Kidney (tissue), 13 donors: ENCODE measurements at regions not wholly inside any gene's neighbourhood (a gene's known extent, or its start where the extent isn't known, plus 50 kb on each side); places are given as distances from the start of the nearest gene placed in this dataset.
A peak's percentile ranks its signal among the peaks of the same experiment; 100 is the strongest.
"Not testable (repeated sequence)": the region's sequence is repeated elsewhere in the genome, so short reads cannot be mapped to it uniquely, and the experiment has no call there.

Experiments
- DNase-seq, 5 donors: peaks; one replicate each; pipeline ENCODE4 v3.0.0-alpha.2; 2013 to 2020
- FAIRE-seq: peaks from 2 replicates; lab custom pipeline; 2012; peaks lifted over from hg19 to GRCh38; lab: Jason Lieb, UNC
- H3K27ac ChIP-seq, 2 donors: one replicate each; pipeline ENCODE4 v1.7.0; 2013; ENCODE audit warnings: low read depth in 2 of 2, low read length in 2 of 2, inconsistent platforms in 1 of 2
- H3K27me3 ChIP-seq: one replicate; pipeline ENCODE4 v1.7.1; 2013; ENCODE audit warnings: low read length, inconsistent platforms; ENCODE audit not compliant: control insufficient read depth, insufficient read depth
- H3K36me3 ChIP-seq, 3 donors: one replicate each; pipeline versions ENCODE4 v1.7.0 to v1.7.1; 2013; ENCODE audit warnings: low read length in 3 of 3, control low read depth in 1 of 3, inconsistent platforms in 1 of 3; ENCODE audit not compliant: insufficient read depth in 3 of 3, control insufficient read depth in 2 of 3
- H3K4me1 ChIP-seq, 3 donors: one replicate each; pipeline versions ENCODE4 v1.7.0 to v1.7.1; 2013; ENCODE audit warnings: low read length in 3 of 3, inconsistent platforms in 1 of 3, low read depth in 1 of 3; ENCODE audit not compliant: control insufficient read depth in 2 of 3, insufficient read depth in 2 of 3
- H3K4me3 ChIP-seq, 3 donors: one replicate each; pipeline versions ENCODE4 v1.7.0 to v1.8.1; 2013; ENCODE audit warnings: low read length in 3 of 3, control low read depth in 1 of 3, inconsistent platforms in 1 of 3
- H3K9ac ChIP-seq, 3 donors: one replicate each; pipeline versions ENCODE4 v1.7.0 to v1.7.1; 2013; ENCODE audit warnings: low read length in 3 of 3, control low read depth in 1 of 3, inconsistent platforms in 1 of 3
- H3K9me3 ChIP-seq, 3 donors: one replicate each; pipeline versions ENCODE4 v1.7.0 to v1.7.1; 2013; ENCODE audit warnings: low read length in 3 of 3, control low read depth in 1 of 3, inconsistent platforms in 1 of 3; ENCODE audit not compliant: control insufficient read depth in 2 of 3, insufficient read depth in 1 of 3
- intact Hi-C: fragments of 100-400 bp; cut with DNase I; formaldehyde crosslinking; loops from one replicate; pipeline ENCODE4 v1.11.1; 2022
- TF ChIP-seq, protein P1 (sequence below): IDR thresholded peaks from 3 replicates; pipeline ENCODE4 v1.5.1; 2012; ENCODE audit warnings: mild to moderate bottlenecking, moderate library complexity, borderline replicate concordance; ENCODE audit not compliant: insufficient read depth; ENCODE audit errors: extremely low read depth
- donor health status: control.
- donor health status: control.
- donor health status: control.
- donor health status: control.
- donor health status: control.
- donor health status: DM: yes; HTN: yes; CAD: no.
- donor health status: Normal renal cell carcinoma (clear cell type).

DNA sequence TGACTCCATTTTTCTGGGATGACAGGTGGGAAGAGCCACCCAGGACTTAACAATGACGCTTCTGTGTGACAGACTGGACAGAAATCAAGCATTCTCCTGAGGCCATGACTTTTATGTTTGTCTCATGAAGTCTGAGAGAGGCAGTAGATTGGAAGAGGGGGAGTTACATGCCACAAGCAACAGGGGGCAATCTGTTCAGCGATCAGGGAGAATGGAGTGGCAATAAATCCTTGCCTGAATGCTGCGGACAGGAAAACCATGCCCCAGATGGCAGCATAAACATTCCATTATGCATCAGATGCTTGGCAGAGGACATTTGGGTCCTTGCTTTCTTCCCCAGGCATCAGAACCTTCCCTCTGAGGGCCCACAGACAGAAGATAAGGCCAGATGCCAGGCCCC is 312.4 kb upstream of the DIPK2B start:
- Histone ChIP-seq H3K36me3 (no peaks in the 10 kb centered on the region), H3K27ac (no peak overlapping the region), H3K4me1 (no peaks in the 10 kb centered on the region), H3K4me3 (no peak overlapping the region), H3K9me3 (no peaks in the 10 kb centered on the region), H3K27me3 (no peaks in the 10 kb centered on the region), H3K9ac (no peak overlapping the region)
- FAIRE-seq (no peak), DNase-seq (peak in 1 of 5 donors; percentile 2)
- TF ChIP-seq, protein P1, sequence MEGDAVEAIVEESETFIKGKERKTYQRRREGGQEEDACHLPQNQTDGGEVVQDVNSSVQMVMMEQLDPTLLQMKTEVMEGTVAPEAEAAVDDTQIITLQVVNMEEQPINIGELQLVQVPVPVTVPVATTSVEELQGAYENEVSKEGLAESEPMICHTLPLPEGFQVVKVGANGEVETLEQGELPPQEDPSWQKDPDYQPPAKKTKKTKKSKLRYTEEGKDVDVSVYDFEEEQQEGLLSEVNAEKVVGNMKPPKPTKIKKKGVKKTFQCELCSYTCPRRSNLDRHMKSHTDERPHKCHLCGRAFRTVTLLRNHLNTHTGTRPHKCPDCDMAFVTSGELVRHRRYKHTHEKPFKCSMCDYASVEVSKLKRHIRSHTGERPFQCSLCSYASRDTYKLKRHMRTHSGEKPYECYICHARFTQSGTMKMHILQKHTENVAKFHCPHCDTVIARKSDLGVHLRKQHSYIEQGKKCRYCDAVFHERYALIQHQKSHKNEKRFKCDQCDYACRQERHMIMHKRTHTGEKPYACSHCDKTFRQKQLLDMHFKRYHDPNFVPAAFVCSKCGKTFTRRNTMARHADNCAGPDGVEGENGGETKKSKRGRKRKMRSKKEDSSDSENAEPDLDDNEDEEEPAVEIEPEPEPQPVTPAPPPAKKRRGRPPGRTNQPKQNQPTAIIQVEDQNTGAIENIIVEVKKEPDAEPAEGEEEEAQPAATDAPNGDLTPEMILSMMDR = no peak
- intact Hi-C loops = no loop called here

DNA sequence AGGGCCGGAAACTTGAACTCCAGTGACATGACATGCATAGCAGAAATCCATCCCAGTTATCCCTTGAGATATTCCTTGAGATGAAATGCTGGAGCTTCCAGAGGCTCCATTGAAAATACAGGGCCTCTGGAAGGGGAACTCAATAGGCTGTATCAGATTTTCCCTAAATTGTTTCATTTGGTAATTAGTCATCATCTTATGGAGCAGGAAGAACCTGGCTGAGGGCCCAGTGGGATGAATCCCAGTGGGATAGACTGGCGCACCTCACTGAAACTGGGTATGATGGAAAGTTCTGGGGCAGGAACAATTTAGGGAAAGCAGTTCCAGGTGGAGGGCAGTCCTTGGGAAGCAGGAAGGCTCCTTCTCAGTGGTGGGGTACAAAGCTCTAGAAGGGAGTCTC is 307.8 kb upstream of the DIPK2B start:
- Histone ChIP-seq H3K27me3 (no peaks in the 10 kb centered on the region), H3K36me3 (no peaks in the 10 kb centered on the region), H3K27ac (no peak overlapping the region), H3K9ac (no peak overlapping the region), H3K4me3 (no peak overlapping the region), H3K4me1 (no peaks in the 10 kb centered on the region), H3K9me3 (no peaks in the 10 kb centered on the region)
- no peak for DNase-seq
- TF ChIP-seq, protein P1 = no peak
- intact Hi-C loops = no loop called here
- FAIRE-seq = no peak

DNA sequence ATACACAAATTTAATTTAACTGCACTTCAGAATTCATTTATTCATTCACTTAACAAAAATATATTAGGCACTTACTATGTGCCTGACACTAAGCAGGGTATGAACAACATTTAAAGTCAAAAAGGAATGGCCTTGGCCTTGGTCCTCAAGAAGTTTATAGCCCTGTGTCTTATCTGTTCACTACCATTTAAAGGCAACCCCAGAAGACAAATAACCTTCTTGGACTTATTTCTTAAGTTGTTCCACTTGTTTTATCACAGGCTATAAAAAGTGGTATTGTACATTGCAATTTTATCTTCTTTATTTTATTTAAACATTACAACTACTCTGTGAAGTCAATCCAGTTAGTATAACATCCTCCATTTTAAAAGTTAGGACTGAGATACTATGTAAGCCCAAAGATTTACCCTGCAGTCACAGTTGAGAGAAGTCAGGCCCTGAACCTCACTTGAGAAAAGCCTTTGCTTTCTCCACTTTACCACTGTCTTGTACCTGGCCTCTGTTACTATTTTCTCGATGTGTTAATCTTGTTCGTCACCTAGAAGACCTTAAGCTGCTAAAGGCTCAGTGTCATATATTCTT is 305.6 kb upstream of the DIPK2B start:
- intact Hi-C loops = no loop called here
- Histone ChIP-seq H3K27me3 (no peaks in the 10 kb centered on the region), H3K9me3 (no peaks in the 10 kb centered on the region), H3K4me3 (no peak overlapping the region), H3K36me3 (no peaks in the 10 kb centered on the region), H3K4me1 (no peaks in the 10 kb centered on the region), H3K9ac (no peak overlapping the region), H3K27ac (peak overlapping the region in 1 of 2 donors; percentile 69)
- no peak for FAIRE-seq
- DNase-seq = peak in 1 of 5 donors; percentile 5
- TF ChIP-seq, protein P1 = no peak

DNA sequence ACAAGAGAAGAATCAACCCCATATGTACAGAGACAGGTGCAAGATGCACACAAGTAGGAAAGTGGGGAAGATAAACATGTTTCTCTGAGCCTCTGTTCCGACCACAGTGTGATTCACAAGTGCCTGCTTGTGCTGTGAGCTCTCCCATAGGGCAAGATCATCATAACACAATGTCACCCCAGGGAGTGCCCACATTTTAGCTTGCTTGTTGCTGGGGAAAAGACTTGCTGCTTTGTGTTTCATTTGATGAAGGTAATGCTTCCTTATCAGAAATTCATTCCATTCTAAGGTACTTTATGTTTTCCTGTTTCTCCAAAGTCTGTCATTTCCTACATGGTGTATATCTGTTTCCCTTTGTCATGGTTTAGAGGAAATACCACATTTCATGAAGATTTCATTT is 304.5 kb upstream of the DIPK2B start:
- no peaks in the 10 kb centered on the region for H3K27me3 ChIP-seq
- H3K36me3 ChIP-seq = no peaks in the 10 kb centered on the region
- intact Hi-C loops = no loop called here
- no peak overlapping the region for H3K9ac ChIP-seq
- no peak overlapping the region for H3K4me3 ChIP-seq
- no peak overlapping the region for H3K27ac ChIP-seq
- FAIRE-seq (no peak), DNase-seq (no peak)
- no peaks in the 10 kb centered on the region for H3K4me1 ChIP-seq
- no peaks in the 10 kb centered on the region for H3K9me3 ChIP-seq
- TF ChIP-seq, protein P1 = no peak

DNA sequence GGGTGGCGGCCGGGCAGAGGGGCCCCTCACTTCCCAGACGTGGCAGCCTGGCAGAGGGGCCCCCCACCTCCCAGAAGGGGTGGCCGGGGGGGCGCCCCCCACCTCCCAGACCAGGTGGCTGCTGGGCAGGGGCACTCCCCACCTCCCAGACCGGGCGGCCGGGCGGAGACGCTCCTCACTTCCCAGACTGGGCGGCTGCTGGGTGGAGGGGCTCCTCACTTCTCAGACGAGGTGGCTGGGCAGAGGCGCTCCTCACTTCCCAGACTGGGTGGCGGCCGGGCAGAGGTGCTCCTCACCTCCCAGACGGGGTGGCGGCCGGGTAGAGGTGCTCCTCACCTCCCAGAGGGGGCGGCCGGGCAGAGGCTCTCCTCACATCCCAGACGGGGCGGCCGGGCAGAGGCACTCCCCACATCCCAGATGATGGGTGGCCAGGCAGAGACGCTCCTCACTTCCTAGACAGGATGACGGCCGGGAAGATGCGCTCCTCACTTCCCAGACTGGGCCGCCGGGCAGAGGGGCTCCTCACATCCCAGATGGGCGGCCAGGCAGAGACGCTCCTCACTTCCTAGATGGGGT is 303.2 kb upstream of the DIPK2B start:
- H3K9ac ChIP-seq, H3K9me3 ChIP-seq, H3K4me3 ChIP-seq, intact Hi-C loops, FAIRE-seq, H3K27ac ChIP-seq, H3K36me3 ChIP-seq, H3K27me3 ChIP-seq, H3K4me1 ChIP-seq: not testable (repeated sequence)
- DNase-seq = peak in 1 of 5 donors; percentile 68
